ENCODE measurements at regions not wholly inside any gene's neighbourhood (a gene's known extent, or its start where the extent isn't known, plus 50 kb on each side); places are given as distances from the start of the nearest gene placed in this dataset.

DNA sequence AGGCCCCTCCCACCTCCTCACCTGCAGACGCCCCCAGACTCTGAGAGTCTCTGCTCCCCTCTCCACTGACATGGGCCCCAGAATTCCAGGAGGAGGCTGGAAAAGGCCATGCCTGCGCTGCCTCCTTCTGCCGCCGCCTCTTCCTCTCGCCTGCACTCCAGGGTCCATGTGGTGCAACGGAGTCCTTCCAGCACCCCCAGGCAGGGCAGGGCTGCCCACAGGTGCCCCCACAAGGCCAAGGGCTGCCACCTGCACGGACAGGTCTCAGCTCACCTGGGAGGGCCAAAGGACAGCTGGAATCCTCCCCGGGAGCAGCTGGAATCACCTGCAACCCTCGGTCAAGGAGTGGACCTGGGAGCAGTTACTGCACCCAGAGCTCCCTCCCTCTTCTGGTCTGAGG is 194.9 kb downstream of the RBFOX3 start:
- no peak for FAIRE-seq

DNA sequence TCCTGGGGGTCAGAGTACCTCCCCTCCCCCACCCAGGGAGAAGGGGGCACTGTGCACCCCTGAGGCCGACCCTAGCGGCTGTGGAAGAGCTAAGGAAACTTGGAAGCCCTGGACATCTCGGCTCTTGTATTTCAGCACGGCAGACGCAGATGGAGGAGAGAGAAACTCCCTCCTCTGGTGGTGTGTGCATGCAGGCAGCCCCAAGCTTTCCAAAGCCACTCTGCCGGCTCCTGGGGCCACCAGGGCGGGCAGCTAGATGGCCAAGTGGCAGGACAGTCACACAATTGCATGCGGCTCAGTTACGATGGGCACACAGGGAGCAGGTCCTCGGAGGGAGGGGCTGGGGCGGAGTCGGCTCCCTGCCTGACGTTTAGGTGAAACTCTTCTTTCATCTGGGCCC is 195.5 kb downstream of the RBFOX3 start:
- FAIRE-seq, result no peak

DNA sequence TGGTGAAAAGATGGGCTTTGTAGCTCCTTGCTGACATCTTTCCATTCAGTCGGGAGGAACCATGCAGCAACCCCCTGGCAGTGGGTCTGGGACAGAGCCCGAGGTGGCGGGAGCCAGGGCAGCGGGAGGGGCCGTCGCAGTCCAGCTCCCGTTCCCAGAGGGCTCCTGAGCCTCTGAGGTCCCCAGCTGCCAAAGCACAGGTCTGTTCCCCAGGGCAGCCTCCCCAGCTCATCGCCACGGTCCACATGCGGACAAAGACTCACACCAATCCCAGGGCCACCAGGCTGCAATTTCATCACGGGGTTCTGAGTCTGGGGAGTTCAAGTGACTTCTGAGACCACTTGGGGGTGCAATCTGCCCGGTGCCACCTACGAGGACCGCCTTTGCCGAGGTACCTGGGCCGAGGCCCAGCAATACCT is 196.0 kb downstream of the RBFOX3 start:
- FAIRE-seq, result no peak

DNA sequence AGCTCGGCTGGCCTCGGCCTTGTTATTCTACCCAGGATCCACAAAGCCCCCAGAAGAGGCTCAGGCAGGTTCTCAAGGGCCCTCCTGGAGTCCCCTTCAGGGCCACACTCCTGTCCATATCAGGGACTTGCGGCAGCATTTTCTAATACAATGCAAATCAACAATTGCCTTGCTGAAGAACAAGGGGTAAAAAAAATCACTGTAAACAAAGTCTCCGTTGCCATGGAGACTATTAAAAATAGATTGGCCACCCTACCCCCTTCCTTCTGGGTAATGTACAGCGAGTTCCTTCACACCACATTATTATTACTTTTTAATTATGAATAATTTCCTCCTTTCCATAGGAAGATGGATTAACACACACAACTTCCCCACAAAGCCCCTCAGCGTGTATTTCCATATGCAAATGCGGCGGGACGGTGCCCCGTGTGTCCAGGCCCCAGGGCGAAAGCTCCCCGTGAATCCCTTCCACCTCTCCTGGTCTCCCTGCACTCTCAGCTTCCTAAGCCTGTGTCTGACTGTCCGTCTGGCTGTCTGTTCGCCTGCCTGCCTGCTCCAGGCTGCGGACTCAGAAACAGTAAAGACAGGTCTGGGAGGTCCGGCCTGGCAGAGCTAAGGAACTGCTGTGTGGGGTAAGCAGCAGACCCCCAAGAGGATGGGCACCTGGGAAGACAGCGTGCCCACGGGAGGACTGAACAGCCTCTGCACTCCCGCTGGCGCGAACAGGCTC is 196.6 kb downstream of the RBFOX3 start:
- no peak for FAIRE-seq

DNA sequence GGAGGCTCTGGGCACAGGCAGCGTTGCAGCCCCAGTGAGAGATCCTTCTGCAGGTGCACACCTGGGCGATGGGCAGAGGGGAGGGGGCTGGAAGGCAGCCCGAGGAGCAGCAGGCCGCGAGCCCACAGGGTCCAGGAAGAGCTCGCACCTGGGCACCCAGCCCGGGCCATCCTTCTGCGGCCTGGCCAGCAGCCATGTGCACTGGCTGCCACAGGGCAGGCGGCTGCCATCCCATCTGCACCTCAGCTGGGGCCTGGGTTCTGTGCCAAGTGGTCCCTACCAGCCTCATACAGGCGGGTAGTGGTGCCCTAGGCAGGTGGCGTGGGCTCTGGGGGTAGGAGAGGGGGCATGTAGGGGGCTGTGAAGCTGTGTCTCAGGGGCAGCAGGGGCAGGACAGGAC is 197.2 kb downstream of the RBFOX3 start:
- FAIRE-seq, result no peak

DNA sequence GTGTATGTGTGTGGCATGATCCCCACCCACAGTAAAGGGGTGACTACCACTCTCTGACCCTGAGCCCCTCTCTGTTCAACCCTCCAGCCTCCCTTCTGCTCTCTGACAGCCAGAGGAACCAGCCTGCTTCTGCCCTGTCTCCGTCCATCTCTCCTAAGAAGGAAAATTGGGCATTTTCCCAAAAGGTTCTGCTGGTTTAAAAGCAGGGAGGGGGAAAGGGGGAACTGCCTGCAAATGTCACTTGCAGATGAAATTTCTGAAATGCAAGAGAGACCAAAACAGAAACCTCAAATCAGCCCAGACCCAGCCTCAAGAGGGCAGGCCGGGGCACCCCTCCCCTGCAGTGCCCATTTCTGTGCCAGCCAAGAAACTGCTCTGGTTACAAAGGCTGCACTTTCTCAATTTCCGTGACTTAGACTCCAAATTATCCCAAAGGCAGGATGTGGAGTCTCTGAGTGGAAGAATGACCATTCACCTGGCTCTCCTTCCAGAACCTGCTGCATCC is 197.9 kb downstream of the RBFOX3 start:
- FAIRE-seq, result no peak

DNA sequence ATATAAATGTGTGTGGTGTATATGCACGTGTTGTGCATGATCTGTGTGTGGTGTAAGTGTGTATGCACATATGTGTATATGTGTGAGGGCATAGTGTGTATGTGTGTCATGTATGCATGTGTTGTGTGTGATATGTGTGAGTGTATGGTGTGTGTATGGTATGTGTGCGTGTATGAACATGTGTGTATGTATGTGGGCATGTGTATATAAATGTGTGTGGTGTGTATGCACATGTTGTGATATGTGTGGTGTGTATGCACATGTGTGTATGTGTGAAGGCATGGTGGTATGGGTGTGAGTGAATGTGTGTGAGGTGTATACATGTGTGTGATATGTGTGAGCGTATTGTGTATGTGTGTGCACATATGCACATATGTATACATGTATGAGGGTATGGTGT is 198.7 kb downstream of the RBFOX3 start:
- no peak for FAIRE-seq

DNA sequence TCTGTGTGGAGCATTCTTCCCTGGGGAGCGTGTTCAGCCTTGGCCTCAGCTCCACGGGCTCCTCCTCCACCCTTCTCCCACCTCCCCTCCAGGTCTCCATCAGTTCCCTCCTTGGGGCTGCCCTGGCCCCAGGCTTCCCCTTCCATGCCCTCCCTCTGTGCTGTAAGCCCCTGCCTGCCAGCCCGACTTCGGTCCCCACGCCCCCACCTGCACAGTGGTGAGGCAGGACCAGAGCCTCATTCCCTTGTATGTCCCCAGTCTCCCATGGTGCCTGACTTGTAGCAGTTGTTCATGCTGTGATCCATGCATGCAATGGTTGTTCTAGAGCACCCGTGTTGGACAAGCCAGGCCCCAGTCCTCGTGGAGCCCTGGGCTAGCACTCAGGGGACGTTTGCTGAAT is 199.4 kb downstream of the RBFOX3 start:
- no peak for FAIRE-seq

DNA sequence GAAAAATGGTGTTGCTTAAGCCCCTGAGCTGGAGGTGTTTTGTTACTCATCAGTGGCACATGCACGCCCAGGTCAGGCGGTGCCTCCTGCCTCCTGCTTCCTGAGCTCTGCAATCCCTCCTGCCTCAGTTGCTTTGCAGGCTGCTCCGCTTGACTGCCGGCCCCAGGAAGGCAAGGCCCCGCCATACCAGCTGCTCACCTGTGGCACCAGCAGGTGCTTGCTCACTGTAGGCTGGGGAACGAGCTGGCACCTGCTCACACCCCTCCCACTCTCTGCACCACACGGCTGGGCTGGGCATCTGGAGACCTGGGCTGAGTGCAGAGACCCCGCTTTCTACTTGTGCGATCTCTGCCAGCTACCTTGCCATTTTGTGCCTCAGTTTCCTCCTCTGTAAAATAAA is 200.2 kb downstream of the RBFOX3 start:
- no peak for FAIRE-seq

DNA sequence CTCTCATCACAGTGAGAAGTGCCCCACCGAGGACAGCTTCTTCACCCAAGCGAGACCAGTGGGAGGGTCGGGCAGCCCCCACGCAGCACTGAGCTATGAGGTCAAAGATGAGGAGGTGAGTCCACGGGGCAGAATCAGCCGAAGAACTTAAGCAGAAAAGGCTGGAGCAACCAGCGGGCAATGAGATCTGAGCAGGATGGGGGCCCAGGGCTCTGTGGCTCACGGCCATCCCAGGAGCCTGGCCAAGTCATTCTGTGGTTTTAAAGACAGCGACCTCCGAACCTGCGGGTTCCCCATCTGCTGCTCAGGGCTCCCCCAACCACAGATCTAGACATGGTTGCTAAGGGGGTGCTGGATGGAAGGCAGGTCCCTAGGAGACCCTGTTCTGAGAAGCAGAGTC is 202.6 kb downstream of the RBFOX3 start:
- no peak for FAIRE-seq

DNA sequence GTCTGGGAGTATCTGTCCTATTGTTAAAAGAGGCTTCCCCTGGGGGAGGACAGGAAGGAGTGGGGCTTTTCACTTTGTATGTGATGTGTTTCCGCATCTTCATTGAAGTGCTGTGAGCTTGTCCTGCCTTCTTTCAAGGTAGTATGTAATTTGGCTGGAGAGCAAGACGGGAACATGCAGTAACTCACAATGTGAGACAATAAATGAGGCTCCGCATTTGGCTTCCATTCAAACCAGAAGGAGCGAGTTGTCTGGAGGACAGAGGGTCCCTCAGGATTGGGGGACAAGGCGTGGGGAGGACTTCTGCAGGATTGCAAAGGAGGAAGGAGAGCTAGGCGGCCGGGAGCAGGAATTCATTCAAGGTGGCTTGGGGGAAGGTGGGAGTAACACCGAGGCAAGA is 203.5 kb downstream of the RBFOX3 start:
- FAIRE-seq, result no peak

DNA sequence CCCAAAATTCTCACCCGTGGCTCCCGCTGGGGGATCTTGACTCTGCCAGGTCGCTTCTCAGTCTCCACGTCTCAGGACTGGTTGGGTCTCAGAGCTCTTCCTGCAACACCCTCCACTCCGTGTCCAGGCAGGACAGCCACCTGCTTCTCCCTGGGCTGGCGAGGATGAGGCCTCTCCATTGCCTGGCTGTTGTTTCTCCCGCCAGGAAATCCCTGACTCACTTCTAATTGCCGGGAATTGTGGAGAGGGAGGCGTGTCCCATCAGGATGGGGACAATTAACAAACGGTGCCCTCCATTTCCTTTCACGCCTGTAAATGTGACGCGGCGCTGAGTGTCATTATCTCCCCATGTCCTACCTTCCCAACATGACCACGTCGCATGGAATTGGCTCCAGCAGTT is 204.5 kb downstream of the RBFOX3 start:
- FAIRE-seq, result no peak

DNA sequence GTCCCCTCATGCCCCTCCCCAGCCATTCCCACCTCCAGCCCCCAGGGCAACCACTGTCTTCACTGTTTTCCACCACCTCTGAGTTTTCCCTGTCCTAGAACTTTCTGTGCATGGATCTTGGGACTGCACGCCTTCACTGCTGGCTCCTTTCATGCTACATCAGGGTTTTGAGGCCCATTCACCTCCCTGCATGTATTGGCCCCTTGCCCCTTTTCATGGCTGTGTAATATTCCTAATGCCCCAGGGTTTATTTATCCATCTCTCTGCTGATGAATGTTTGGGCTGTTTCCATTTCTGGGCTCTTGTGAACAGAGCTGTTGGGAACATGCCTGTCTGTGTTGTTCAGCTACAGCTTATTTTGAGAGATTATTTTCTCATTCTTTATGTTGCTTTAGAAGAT is 205.0 kb downstream of the RBFOX3 start:
- no peak for FAIRE-seq

DNA sequence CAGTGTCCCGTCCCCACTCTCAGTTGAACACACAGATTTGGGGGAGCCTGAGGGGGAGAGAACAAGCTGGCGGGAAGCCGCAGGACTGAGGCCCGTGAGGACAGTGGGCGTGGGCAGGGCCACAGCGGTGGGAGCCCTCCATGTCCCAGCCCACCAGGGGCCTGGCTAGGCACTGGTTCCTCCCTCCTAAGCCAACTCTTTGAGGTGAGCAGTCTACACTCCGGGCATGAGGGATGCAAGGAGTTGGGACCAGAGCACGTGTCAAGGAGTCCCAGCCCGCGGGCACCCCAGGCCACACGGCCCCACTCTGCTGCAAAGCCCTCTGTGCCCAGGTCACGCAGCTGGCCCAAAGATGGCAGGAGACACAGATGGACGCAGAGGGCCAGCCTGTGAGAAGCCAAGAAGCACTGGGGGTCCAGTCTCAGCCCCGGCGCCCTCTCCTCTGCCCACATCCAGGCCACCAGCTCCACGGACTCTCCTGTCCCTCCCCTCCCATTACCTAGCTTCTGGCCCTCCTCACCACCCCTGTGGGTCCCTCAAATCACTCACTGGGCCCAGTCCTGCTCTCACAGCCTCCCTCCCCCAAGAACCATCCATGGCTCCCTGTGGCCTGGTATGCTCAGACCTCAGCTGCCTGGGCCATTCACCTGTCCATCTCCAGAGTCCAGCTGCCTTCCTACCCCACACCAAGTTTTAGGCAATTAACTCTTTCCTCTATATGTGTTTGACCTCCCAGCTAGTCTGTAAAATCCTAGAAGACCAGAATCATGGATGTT is 206.5 kb downstream of the RBFOX3 start:
- no peak for FAIRE-seq

DNA sequence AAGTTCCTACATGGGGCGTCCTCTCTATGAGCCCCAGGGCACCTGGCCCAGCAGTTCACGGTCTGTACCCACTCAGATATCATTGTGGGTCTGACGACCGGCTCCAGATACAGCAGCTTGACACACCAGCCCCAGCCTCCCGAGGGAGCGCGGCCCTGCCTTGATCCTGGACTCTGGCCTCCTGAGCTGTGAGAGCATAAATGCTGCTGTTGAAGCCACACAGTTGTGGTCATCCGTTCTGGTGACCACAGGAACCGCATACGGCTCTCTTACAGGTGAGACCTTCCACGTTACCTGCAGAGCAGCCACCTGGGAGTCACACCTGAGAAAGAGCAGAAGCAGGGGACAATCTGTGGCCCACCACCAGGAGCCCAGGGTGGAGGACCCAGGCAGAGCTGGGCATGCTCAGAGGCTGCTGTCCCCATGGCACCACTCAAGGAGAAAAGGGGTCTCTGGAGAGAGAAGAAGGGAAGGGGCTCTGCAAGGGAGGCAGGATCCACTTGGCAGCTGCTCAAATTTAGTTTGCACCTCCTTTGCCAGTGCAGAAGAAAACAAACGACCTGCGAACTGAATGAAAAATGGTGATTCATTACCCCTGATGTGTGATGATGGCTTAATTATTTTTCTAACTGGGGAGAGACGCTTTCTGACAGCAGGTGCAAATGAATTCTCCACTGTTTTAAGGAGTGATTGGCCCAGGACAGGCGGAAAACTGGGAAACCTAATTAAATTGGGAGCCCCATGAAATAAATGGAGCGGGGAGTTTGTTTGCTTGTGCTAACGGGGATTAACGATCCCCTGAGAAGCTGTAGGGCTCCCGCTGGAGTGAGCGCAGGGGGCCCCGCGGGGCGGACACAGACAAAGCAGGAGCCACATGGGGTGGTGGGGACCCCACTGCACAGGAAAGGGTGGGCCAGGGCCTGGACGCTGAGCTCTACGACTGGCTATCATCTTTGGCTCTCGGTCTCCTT is 208.9 kb downstream of the RBFOX3 start:
- FAIRE-seq, result no peak

DNA sequence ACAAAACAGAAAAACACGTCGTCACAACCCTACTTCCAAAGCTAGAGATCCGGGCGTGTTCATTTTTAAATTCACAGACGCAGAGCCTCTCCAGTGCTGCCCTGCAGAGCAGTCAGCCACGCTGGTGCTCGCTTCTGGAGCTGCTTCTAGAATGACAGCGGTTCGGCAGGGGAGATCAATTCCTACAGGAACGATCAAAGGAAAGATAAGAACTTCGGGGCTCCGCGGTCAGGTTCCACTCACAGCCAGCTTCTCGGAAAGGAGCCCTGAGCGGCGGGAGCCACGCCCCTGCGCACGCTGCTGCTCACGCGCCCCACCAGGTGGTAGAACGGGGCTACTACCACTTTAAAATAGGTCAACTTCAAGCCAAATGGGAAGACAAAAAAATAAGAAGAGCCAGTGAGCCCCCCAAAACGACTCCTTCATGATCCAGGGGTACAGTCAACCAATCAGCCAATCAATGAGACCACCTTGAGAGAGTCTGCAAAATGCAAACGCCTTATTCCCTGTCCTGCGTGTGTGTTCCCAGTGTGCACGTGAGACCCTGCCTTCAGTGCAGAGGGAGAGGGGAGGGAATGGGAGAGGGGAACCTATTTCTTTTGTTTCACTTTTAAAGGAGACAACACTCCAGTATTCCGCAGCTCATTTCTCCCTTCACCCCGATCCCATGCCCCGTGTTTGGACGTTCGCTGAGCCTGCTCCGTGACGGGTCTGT is 209.7 kb downstream of the RBFOX3 start:
- FAIRE-seq, result peak; percentile 37

DNA sequence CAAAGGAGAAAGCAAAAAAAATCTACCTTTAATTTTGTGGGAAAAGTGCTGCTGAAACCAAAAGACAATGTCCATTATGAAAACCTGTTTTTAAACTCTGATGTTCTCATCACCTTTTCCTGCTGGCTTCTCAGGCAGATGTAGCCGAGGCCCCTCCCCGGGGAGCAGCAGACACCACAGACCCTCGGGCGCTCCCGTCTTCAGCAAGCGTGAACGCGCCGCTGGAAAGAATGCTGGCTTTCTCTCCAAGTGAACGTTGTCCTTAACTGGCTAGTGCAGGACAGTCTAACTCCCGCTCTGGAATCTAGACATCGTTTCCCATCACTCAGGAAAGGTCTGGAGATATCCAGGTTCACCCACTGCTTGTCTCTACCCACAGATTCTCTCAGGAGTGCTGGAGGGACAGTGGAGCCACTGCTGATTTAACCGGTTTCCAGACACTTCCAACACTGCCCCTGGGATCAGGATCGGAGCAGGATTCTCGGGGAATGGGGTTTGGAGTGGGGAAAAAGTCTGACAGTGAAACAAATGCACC is 211.2 kb downstream of the RBFOX3 start:
- no peak for FAIRE-seq

DNA sequence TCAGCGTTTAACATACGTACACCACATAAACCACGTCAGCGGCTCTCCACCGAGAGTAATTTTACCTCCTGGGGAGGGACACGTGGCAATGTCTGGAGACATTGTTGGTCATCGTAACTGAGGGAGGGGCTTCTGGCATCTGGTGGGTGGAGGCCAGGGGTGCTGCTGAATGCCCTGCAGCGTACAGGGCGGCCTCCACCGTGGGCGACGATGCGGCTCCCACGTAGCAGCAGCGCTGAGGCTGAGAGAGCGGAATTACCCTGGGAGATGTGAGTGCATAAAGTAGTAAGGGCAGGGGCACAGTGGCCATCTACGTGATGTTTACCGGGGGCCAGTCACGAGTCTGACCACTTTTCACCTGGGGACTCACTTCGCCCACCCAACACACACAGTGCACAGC is 212.4 kb downstream of the RBFOX3 start:
- no peak for FAIRE-seq

DNA sequence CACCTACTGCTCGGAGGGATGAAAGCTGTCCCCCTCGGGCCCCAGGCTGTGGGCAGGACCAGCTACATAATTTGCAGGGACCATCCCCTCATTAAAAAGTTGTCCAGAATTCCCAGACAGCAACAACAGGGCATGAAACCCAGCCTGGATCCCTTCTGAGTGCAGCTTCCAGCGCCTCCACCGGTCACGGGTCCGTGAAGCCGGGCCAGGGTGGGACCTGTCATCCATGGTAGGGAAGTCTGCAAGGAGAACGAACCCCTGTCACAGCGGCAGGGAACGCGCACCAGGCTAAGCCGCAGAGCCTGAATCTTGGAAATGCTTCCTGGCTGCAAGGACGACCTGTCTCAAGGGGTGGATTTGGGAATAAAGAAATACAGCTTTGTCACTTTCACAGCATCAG is 214.2 kb downstream of the RBFOX3 start:
- no peak for FAIRE-seq

DNA sequence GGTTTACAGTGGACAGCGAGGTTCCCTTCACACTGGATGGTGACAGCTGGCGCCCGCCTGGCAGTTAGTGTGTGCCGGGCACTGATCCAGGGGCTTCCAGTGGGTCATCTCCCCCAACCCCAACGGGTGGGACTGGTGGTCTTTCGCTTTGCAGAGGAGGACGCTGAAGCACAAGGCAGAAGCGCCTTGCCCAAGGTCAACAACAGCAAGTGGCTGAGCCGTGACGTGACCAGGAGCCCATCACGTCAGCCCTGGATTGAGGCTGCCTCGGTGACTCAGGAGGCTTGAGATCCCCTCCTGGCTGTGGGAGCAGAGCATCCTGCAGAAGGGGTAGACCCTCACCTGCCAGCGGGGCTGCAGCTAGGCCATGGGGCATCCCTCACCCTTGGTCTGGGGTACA is 215.3 kb downstream of the RBFOX3 start:
- no peak for FAIRE-seq

DNA sequence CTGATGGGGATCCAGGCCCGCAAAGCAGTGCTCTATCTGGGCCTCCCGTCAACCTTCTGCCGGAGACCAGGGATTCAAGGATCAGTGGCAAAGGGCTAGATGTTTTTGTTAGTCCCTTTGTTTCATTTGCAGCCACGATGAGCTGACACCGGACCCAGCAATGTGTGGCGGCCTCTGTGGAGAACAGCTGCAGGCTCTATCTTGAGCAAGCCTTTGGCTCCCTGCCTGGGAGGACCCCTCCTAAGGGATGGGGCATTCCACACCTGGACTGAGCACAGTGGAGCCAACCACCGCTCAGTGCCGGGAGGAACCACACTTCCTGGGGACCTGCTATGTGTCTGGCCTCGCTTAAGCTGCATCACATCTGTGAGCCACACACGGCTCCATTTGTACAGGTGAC is 215.8 kb downstream of the RBFOX3 start:
- FAIRE-seq, result no peak

DNA sequence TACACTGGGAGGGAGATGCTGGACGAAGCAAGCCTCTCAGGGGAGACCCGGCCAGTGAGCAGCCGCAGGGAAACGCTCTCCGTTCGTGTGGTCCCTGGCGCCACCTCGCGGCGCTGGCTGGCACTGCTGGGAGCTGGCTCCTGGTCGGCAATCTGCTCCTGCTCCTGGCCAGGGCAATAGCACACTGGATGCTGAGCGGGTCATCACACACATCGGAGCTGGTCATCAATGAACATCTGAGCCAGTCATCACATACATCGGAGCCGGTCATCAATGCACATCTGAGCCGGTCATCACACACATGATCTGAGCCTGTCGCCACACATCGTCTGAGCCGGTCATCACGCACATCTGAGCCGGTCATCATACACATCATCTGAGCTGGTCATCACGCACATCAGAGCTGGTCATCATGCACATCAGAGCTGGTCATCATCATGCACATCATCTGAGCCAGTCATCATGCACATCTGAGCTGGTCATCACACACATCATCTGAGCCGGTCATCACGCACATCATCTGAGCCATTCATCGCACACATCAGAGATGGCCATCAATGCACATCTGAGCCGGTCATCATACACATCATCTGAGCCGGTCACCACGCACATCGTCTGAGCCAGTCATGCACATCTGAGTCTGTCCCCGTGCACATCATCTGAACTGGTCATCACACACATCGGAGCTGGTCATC is 217.3 kb downstream of the RBFOX3 start:
- no peak for FAIRE-seq

Data from A204.1 (cell line).